OCI-LY7 (cell line): ENCODE measurements at regions not wholly inside any gene's neighbourhood (a gene's known extent, or its start where the extent isn't known, plus 50 kb on each side); places are given as distances from the start of the nearest gene placed in this dataset.

Source experiments
- BruUV-seq: library from RNA; stranded (reverse); fragments of 400-500 nt; replicated peaks from 2 replicates; lab custom pipeline; 2021; lab: Mats Ljungman, UMichigan
- CTCF ChIA-PET: fragments of 300-600 bp; sonication (Branson Sonifier 250); formaldehyde crosslinking; loops from one replicate; lab custom pipeline; 2022; ENCODE audit warnings: antibody characterized with exemption; ENCODE audit not compliant: unreplicated experiment; lab: Charles Lee
- POLR2A ChIA-PET: fragments of 300-600 bp; sonication (Branson Sonifier 250); formaldehyde crosslinking; loops from one replicate; lab custom pipeline; 2022; ENCODE audit warnings: antibody characterized with exemption; lab: Charles Lee
- DNase-seq: peaks from one replicate; pipeline ENCODE4 v3.0.0-alpha.2; 2015; ENCODE audit warnings: low spot score
- H2AFZ ChIP-seq: fragments of 200-600 bp; sonication (generic), shearing (Covaris generic); 2 replicates; pipeline ENCODE4 v1.6.1; 2014; ENCODE audit warnings: mild to moderate bottlenecking, antibody characterized with exemption, low read length, moderate library complexity
- H3K27ac ChIP-seq: fragments of 200-600 bp; sonication (generic); 2 replicates; pipeline ENCODE4 v1.5.1; 2014; ENCODE audit warnings: mixed run types, low read depth, mild to moderate bottlenecking, moderate library complexity, low read length, inconsistent platforms; ENCODE audit not compliant: poor library complexity, severe bottlenecking
- H3K36me3 ChIP-seq: fragments of 200-600 bp; sonication (generic); 2 replicates; pipeline ENCODE4 v1.6.1; 2014; ENCODE audit warnings: mild to moderate bottlenecking, antibody characterized with exemption, low read length, moderate library complexity, mixed read lengths; ENCODE audit not compliant: insufficient read depth
- H3K4me1 ChIP-seq: fragments of 200-600 bp; sonication (generic); 2 replicates; pipeline ENCODE4 v1.5.1; 2014; ENCODE audit warnings: mild to moderate bottlenecking, low read length; ENCODE audit not compliant: insufficient read depth, poor library complexity, severe bottlenecking
- H3K4me2 ChIP-seq: fragments of 200-600 bp; sonication (generic); 2 replicates; pipeline ENCODE4 v1.6.1; 2014; ENCODE audit warnings: mild to moderate bottlenecking, low read length
- H3K4me3 ChIP-seq: fragments of 200-600 bp; sonication (generic); 2 replicates; pipeline ENCODE4 v1.5.1; 2014; ENCODE audit warnings: mild to moderate bottlenecking, low read depth, low read length; ENCODE audit not compliant: poor library complexity, severe bottlenecking
- H3K79me2 ChIP-seq: fragments of 200-600 bp; sonication (generic); 2 replicates; pipeline ENCODE4 v1.6.1; 2016; ENCODE audit warnings: low read depth, mild to moderate bottlenecking, low read length, moderate library complexity, mixed read lengths; ENCODE audit not compliant: insufficient read depth
- H3K9me2 ChIP-seq: fragments of 200-600 bp; sonication (generic); 2 replicates; pipeline ENCODE4 v1.6.1; 2016; ENCODE audit warnings: mild to moderate bottlenecking, low read length, mixed read lengths; ENCODE audit not compliant: insufficient read depth
- H3K9me3 ChIP-seq: fragments of 200-600 bp; sonication (generic); 2 replicates; pipeline ENCODE4 v1.6.1; 2014; ENCODE audit warnings: mild to moderate bottlenecking, mixed run types, low read length, mixed read lengths
- H4K20me1 ChIP-seq: fragments of 200-600 bp; sonication (generic); 2 replicates; pipeline ENCODE4 v1.6.1; 2014; ENCODE audit warnings: mild to moderate bottlenecking, antibody characterized with exemption, low read length, moderate library complexity, mixed read lengths; ENCODE audit not compliant: insufficient read depth
- EZH2phosphoT487 ChIP-seq: fragments of 200-600 bp; sonication (generic); IDR thresholded peaks from 2 replicates; pipeline ENCODE4 v1.6.1; 2018; ENCODE audit warnings: low read depth, borderline replicate concordance, mild to moderate bottlenecking, mixed run types, antibody characterized with exemption, low read length, moderate library complexity, mixed read lengths
- intact Hi-C: fragments of 100-400 bp; cut with micrococcal nuclease; formaldehyde crosslinking; loops from one replicate; pipeline ENCODE4 v1.10.0; 2022; ENCODE audit not compliant: unreplicated experiment
- TF ChIP-seq, protein P1 (sequence below): fragments of 200-600 bp; sonication (generic); conservative IDR thresholded peaks from 2 replicates; pipeline ENCODE4 v1.5.1; 2014; ENCODE audit warnings: mild to moderate bottlenecking, antibody characterized with exemption, low read length, moderate library complexity, mixed read lengths

- H4K20me1 ChIP-seq = no peaks in the 10 kb centered on the region
- no peak for DNase-seq
- no peak overlapping the region for H3K4me2 ChIP-seq
- H3K36me3 ChIP-seq = no peaks in the 10 kb centered on the region
- intact Hi-C loops = no loop called here
- TF ChIP-seq, protein P1, sequence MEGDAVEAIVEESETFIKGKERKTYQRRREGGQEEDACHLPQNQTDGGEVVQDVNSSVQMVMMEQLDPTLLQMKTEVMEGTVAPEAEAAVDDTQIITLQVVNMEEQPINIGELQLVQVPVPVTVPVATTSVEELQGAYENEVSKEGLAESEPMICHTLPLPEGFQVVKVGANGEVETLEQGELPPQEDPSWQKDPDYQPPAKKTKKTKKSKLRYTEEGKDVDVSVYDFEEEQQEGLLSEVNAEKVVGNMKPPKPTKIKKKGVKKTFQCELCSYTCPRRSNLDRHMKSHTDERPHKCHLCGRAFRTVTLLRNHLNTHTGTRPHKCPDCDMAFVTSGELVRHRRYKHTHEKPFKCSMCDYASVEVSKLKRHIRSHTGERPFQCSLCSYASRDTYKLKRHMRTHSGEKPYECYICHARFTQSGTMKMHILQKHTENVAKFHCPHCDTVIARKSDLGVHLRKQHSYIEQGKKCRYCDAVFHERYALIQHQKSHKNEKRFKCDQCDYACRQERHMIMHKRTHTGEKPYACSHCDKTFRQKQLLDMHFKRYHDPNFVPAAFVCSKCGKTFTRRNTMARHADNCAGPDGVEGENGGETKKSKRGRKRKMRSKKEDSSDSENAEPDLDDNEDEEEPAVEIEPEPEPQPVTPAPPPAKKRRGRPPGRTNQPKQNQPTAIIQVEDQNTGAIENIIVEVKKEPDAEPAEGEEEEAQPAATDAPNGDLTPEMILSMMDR = no peak
- TF ChIP-seq EZH2phosphoT487 = no peak
- BruUV-seq = no TSS peak
- ChIA-PET POLR2A (no interaction called here), CTCF (no interaction called here)
- H2AFZ ChIP-seq = no peak overlapping the region
- H3K27ac ChIP-seq = no peak overlapping the region
- H3K9me3 ChIP-seq = no peaks in the 10 kb centered on the region
- H3K4me3 ChIP-seq = no peak overlapping the region
- H3K9me2 ChIP-seq = no peaks in the 10 kb centered on the region
- no peaks in the 10 kb centered on the region for H3K79me2 ChIP-seq
- no peaks in the 10 kb centered on the region for H3K4me1 ChIP-seq
Measured at GRCh38 chrX:42151808-42152207, 228.5 kb upstream of the CASK start.

DNA sequence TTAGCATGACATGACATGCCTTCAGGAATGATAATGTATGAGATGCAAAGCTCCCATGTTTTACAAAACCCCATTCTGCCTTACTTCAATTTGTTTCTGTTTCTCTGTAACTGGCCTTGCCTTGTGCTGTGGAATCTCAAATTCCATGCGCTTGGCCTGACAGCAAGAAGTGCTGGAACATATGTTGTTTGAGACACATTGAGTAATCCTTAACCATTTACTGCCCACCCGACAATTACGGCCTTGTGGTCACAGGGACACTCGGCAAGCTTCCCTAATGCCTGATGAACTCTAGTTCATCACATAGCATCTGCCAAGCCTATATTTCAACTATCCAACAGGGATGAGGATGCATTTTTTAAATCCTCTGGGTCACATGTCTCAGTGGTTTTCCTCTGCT, 226.4 kb upstream of the CASK start:
- DNase-seq = no peak
- Histone ChIP-seq H3K36me3 (no peaks in the 10 kb centered on the region), H2AFZ (no peak overlapping the region), H4K20me1 (no peaks in the 10 kb centered on the region), H3K79me2 (no peaks in the 10 kb centered on the region), H3K4me3 (no peak overlapping the region), H3K9me3 (no peaks in the 10 kb centered on the region), H3K27ac (no peak overlapping the region), H3K4me1 (no peaks in the 10 kb centered on the region), H3K9me2 (no peaks in the 10 kb centered on the region), H3K4me2 (no peak overlapping the region)
- BruUV-seq = no TSS peak
- ChIA-PET POLR2A (no interaction called here), CTCF (no interaction called here)
- intact Hi-C loops = no loop called here
- TF ChIP-seq EZH2phosphoT487 = no peak
- TF ChIP-seq, protein P1 = no peak

- no peak for DNase-seq
- Histone ChIP-seq H3K9me2 (no peaks in the 10 kb centered on the region), H3K27ac (no peak overlapping the region), H3K4me1 (no peaks in the 10 kb centered on the region), H3K79me2 (no peaks in the 10 kb centered on the region), H3K4me3 (no peak overlapping the region), H3K4me2 (no peak overlapping the region), H4K20me1 (no peaks in the 10 kb centered on the region), H3K9me3 (no peaks in the 10 kb centered on the region), H3K36me3 (no peaks in the 10 kb centered on the region), H2AFZ (no peak overlapping the region)
- intact Hi-C loops = no loop called here
- TF ChIP-seq, protein P1 = no peak
- no peak for TF ChIP-seq EZH2phosphoT487
- CTCF ChIA-PET = no interaction called here
- POLR2A ChIA-PET = no interaction called here
- BruUV-seq = no TSS peak
Measured at GRCh38 chrX:42149281-42149680, 225.9 kb upstream of the CASK start.
